GM12878 (cell line): ENCODE measurements at regions not wholly inside any gene's neighbourhood (a gene's known extent, or its start where the extent isn't known, plus 50 kb on each side); places are given as distances from the start of the nearest gene placed in this dataset.

ENCODE experiments used
- ATAC-seq: fragments of 200-7000 bp; cut with Tn5 transposase; 3 replicates; pipeline ENCODE4 v1.9.1; 2020; ENCODE audit warnings: mild to moderate bottlenecking, moderate library complexity
- BruUV-seq: library from RNA; stranded (reverse); fragments of 400-500 nt; replicated peaks from 2 replicates; lab custom pipeline; 2021; lab: Mats Ljungman, UMichigan
- CTCF ChIA-PET: fragments of 300-600 bp; sonication (Branson Sonifier 250); formaldehyde crosslinking; extraction: SDS; loops from one replicate; lab custom pipeline; 2021; ENCODE audit warnings: inconsistent platforms; lab: Yijun Ruan, JAX
- POLR2A ChIA-PET: fragments of 350-600 bp; formaldehyde crosslinking; extraction: SDS; loops from one replicate; lab custom pipeline; 2021; ENCODE audit warnings: inconsistent platforms; lab: Charles Lee
- RAD21 ChIA-PET: fragments of 300-600 bp; sonication (Branson Sonifier 250); formaldehyde crosslinking; loops from one replicate; lab custom pipeline; 2023; ENCODE audit warnings: antibody characterized with exemption; ENCODE audit not compliant: unreplicated experiment; lab: Charles Lee
- SMC1A ChIA-PET: fragments of 300-600 bp; sonication (Branson Sonifier 250); formaldehyde crosslinking; loops from one replicate; lab custom pipeline; 2023; ENCODE audit not compliant: unreplicated experiment, uncharacterized antibody; lab: Charles Lee
- DNase-seq: peaks from one replicate; pipeline ENCODE4 v3.0.0-alpha.2; 2011; ENCODE audit warnings: low read depth, low spot score
- FAIRE-seq: peaks from 3 replicates; lab custom pipeline; 2011; peaks lifted over from hg19 to GRCh38; lab: Jason Lieb, UNC
- H2AFZ ChIP-seq: 2 replicates; pipeline ENCODE4 v1.6.0; 2011; ENCODE audit warnings: low read depth, low read length, control low read depth; ENCODE audit not compliant: control insufficient read depth
- H3K27ac ChIP-seq: 2 replicates; pipeline ENCODE4 v1.5.1; 2011; ENCODE audit warnings: control low read depth; ENCODE audit not compliant: control insufficient read depth, insufficient read depth
- H3K27me3 ChIP-seq, 2 experiments: replicated peaks in 1 of 2; 2 replicates each; pipeline versions ENCODE4 v1.6.0 to v1.6.1; 2011; ENCODE audit warnings: low read length in 1 of 2; ENCODE audit not compliant: control insufficient read depth in 2 of 2, insufficient read depth in 2 of 2
- H3K36me3 ChIP-seq, 2 experiments: 2 replicates each; pipeline ENCODE4 v1.5.1; 2011; ENCODE audit warnings: low read length in 1 of 2; ENCODE audit not compliant: control insufficient read depth in 2 of 2, insufficient read depth in 2 of 2
- H3K4me1 ChIP-seq: 2 replicates; pipeline ENCODE4 v1.6.1; 2011; ENCODE audit warnings: mild to moderate bottlenecking, low read length, moderate library complexity, mixed read lengths; ENCODE audit not compliant: control insufficient read depth, insufficient read depth
- H3K4me2 ChIP-seq: 2 replicates; pipeline ENCODE4 v1.6.0; 2011; ENCODE audit warnings: control low read depth; ENCODE audit not compliant: control insufficient read depth, insufficient read depth
- H3K4me3 ChIP-seq: fragments of 200-600 bp; sonication (generic); 2 replicates; pipeline ENCODE4 v1.5.1; 2016
- H3K79me2 ChIP-seq: 2 replicates; pipeline ENCODE4 v1.6.0; 2011; ENCODE audit warnings: low read length; ENCODE audit not compliant: control insufficient read depth, insufficient read depth
- H3K9ac ChIP-seq: 2 replicates; pipeline ENCODE4 v1.8.0; 2011; ENCODE audit warnings: low read length, control low read depth, mixed read lengths; ENCODE audit not compliant: control insufficient read depth, insufficient read depth
- H3K9me3 ChIP-seq: replicated peaks from 3 replicates; pipeline ENCODE4 v1.5.1; 2011; ENCODE audit warnings: mild to moderate bottlenecking, low read length; ENCODE audit not compliant: control insufficient read depth, insufficient read depth
- H4K20me1 ChIP-seq: 2 replicates; pipeline ENCODE4 v1.6.0; 2011; ENCODE audit not compliant: control insufficient read depth, insufficient read depth
- CTCF ChIP-seq, 3 experiments: IDR thresholded peaks in 2 of 3; conservative IDR thresholded peaks in 1 of 3; 2 replicates each; pipeline ENCODE4 v1.5.1; 2011; ENCODE audit warnings: low read depth in 3 of 3, low read length in 3 of 3, mild to moderate bottlenecking in 3 of 3, control low read depth in 2 of 3, moderate library complexity in 2 of 3, inconsistent platforms in 1 of 3, mixed read lengths in 1 of 3; ENCODE audit not compliant: control insufficient read depth in 2 of 3, insufficient read depth in 1 of 3; ENCODE audit errors: extremely low read depth in 1 of 3
- E4F1 ChIP-seq: fragments of 450-650 bp; IDR thresholded peaks from 2 replicates; pipeline ENCODE4 v1.6.1; 2018; ENCODE audit warnings: borderline replicate concordance, mild to moderate bottlenecking; ENCODE audit not compliant: partially characterized antibody
- KLF5 ChIP-seq: fragments of 450-650 bp; IDR thresholded peaks from 2 replicates; pipeline ENCODE4 v1.6.1; 2014; ENCODE audit warnings: mild to moderate bottlenecking; ENCODE audit not compliant: partially characterized antibody
- MTA3 ChIP-seq: IDR thresholded peaks from 2 replicates; pipeline ENCODE4 v1.6.1; 2012; ENCODE audit warnings: low read length, inconsistent platforms, borderline replicate concordance
- NR2C2 ChIP-seq: IDR thresholded peaks from 2 replicates; pipeline ENCODE4 v1.6.1; 2011; ENCODE audit warnings: borderline replicate concordance, low read depth; ENCODE audit not compliant: control insufficient read depth, insufficient read length
- RAD21 ChIP-seq: IDR thresholded peaks from 2 replicates; pipeline ENCODE4 v1.6.1; 2011; ENCODE audit warnings: mild to moderate bottlenecking, low read depth, low read length, moderate library complexity; ENCODE audit not compliant: insufficient read depth
- SMC3 ChIP-seq: IDR thresholded peaks from 2 replicates; pipeline ENCODE4 v1.6.1; 2011; ENCODE audit warnings: low read length, improper control_type of control experiment, borderline replicate concordance
- STAT3 ChIP-seq: IDR thresholded peaks from 2 replicates; pipeline ENCODE4 v1.6.1; 2011; ENCODE audit warnings: low read depth, low read length, improper control_type of control experiment
- YY1 ChIP-seq: IDR thresholded peaks from 2 replicates; pipeline ENCODE4 v1.6.1; 2011; ENCODE audit warnings: low read depth, mild to moderate bottlenecking, low read length
- WGBS: methylation state at CpG from one replicate; pipeline ENCODE4 v1.1.6; 2016; ENCODE audit warnings: low lambda C conversion rate; ENCODE audit not compliant: insufficient replicate concordance, insufficient coverage; ENCODE audit errors: missing lambda C conversion rate; 5-methylcytosine and 5-hydroxymethylcytosine counted together
- in situ Hi-C: fragments of 300-500 bp; cut with MboI; formaldehyde crosslinking; loops from 9 replicates; pipeline ENCODE4 v1.14.3; 2018; ENCODE audit warnings: mixed read lengths
- intact Hi-C: fragments of 100-400 bp; cut with micrococcal nuclease; formaldehyde crosslinking; loops from one replicate; pipeline ENCODE4 v1.14.2; 2022; ENCODE audit not compliant: unreplicated experiment
- TF ChIP-seq, protein P1 (sequence below): fragments of 450-650 bp; IDR thresholded peaks from 2 replicates; pipeline ENCODE4 v1.6.1; 2017; ENCODE audit warnings: antibody characterized with exemption, mild to moderate bottlenecking, moderate library complexity
- TF ChIP-seq, protein P2 (sequence below): fragments of 450-650 bp; formaldehyde crosslinking; IDR thresholded peaks from 2 replicates; pipeline ENCODE4 v1.5.0; 2022; ENCODE audit warnings: mild to moderate bottlenecking, missing genetic modification characterization

- intact Hi-C loops, result loop anchor here (1.0 to 5.0 kb wide), 2 partner anchors 143 to 199 kb away; no protein-coding TSS in a partner anchor
- ChIA-PET CTCF (interaction anchor here (0.8 to 2.3 kb wide), 27 partner anchors 10 to 1307 kb away, joined by 3 to 99 read pairs (median 4); no protein-coding TSS in a partner anchor), POLR2A (no interaction called here), SMC1A (interaction anchor here (0.8 to 2.4 kb wide), 12 partner anchors 11 to 199 kb away, joined by 3 to 61 read pairs (median 4); no protein-coding TSS in a partner anchor), RAD21 (interaction anchor here (0.7 to 3.2 kb wide), 4 partner anchors 91 to 200 kb away, joined by 3 to 48 read pairs (median 4); no protein-coding TSS in a partner anchor)
- peak; percentile 77 for ATAC-seq
- Histone ChIP-seq H3K9me3 (no peaks in the 10 kb centered on the region), H2AFZ (no peak overlapping the region; the same call in 1 of the 2 replicates), H3K4me3 (no peak overlapping the region), H3K4me2 (no peak overlapping the region), H4K20me1 (no peaks in the 10 kb centered on the region), H3K9ac (no peak overlapping the region), H3K79me2 (no peaks in the 10 kb centered on the region), H3K36me3 (no peaks in the 10 kb centered on the region), H3K27ac (no peak overlapping the region), H3K4me1 (no peaks in the 10 kb centered on the region), H3K27me3 (no peaks in the 10 kb centered on the region)
- WGBS, result 2% methylated on average over 5 of the region's 5 CpGs
- no TSS peak for BruUV-seq
- peak; percentile 73 for FAIRE-seq
- in situ Hi-C loops, result no loop called here
- DNase-seq, result no peak
- no peak for TF ChIP-seq NR2C2
- TF ChIP-seq STAT3, result no peak
- TF ChIP-seq MTA3, result no peak
- TF ChIP-seq RAD21, result peak; percentile 68
- TF ChIP-seq YY1, result peak; percentile 60
- TF ChIP-seq, protein P1, sequence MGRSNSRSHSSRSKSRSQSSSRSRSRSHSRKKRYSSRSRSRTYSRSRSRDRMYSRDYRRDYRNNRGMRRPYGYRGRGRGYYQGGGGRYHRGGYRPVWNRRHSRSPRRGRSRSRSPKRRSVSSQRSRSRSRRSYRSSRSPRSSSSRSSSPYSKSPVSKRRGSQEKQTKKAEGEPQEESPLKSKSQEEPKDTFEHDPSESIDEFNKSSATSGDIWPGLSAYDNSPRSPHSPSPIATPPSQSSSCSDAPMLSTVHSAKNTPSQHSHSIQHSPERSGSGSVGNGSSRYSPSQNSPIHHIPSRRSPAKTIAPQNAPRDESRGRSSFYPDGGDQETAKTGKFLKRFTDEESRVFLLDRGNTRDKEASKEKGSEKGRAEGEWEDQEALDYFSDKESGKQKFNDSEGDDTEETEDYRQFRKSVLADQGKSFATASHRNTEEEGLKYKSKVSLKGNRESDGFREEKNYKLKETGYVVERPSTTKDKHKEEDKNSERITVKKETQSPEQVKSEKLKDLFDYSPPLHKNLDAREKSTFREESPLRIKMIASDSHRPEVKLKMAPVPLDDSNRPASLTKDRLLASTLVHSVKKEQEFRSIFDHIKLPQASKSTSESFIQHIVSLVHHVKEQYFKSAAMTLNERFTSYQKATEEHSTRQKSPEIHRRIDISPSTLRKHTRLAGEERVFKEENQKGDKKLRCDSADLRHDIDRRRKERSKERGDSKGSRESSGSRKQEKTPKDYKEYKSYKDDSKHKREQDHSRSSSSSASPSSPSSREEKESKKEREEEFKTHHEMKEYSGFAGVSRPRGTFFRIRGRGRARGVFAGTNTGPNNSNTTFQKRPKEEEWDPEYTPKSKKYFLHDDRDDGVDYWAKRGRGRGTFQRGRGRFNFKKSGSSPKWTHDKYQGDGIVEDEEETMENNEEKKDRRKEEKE, result no peak
- TF ChIP-seq CTCF (IDR thresholded peaks at IDR 0.05 in 2 of 3, conservative IDR thresholded peaks at IDR 0.05 in 1 of 3; ENCODE audit: control insufficient read depth in 2 of 3, extremely low read depth in 1 of 3, insufficient read depth in 1 of 3, low read depth in 3 of 3, low read length in 3 of 3), result peak; percentile 70 to 74 (median 72); a peak in 5 of 6 replicates
- TF ChIP-seq, protein P2, sequence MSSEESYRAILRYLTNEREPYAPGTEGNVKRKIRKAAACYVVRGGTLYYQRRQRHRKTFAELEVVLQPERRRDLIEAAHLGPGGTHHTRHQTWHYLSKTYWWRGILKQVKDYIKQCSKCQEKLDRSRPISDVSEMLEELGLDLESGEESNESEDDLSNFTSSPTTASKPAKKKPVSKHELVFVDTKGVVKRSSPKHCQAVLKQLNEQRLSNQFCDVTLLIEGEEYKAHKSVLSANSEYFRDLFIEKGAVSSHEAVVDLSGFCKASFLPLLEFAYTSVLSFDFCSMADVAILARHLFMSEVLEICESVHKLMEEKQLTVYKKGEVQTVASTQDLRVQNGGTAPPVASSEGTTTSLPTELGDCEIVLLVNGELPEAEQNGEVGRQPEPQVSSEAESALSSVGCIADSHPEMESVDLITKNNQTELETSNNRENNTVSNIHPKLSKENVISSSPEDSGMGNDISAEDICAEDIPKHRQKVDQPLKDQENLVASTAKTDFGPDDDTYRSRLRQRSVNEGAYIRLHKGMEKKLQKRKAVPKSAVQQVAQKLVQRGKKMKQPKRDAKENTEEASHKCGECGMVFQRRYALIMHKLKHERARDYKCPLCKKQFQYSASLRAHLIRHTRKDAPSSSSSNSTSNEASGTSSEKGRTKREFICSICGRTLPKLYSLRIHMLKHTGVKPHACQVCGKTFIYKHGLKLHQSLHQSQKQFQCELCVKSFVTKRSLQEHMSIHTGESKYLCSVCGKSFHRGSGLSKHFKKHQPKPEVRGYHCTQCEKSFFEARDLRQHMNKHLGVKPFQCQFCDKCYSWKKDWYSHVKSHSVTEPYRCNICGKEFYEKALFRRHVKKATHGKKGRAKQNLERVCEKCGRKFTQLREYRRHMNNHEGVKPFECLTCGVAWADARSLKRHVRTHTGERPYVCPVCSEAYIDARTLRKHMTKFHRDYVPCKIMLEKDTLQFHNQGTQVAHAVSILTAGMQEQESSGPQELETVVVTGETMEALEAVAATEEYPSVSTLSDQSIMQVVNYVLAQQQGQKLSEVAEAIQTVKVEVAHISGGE (CRISPR knock-in tag), result no peak
- no peak for TF ChIP-seq KLF5
- peak; percentile 81 for TF ChIP-seq SMC3
- no peak for TF ChIP-seq E4F1
These were observed 134.2 kb upstream of the SATB1 start for GRCh38 chr3:18559331-18559842.
